PC-3 (cell line): ENCODE measurements at regions not wholly inside any gene's neighbourhood (a gene's known extent, or its start where the extent isn't known, plus 50 kb on each side); places are given as distances from the start of the nearest gene placed in this dataset.

ENCODE experiments used
- ATAC-seq: fragments of 200-7000 bp; cut with Tn5 transposase; 2 replicates; pipeline ENCODE4 v1.9.1; 2020; ENCODE audit warnings: mild to moderate bottlenecking, moderate library complexity
- BruUV-seq: library from RNA; stranded (reverse); fragments of 400-500 nt; replicated peaks from 2 replicates; lab custom pipeline; 2021; lab: Mats Ljungman, UMichigan
- CTCF ChIA-PET: fragments of 300-600 bp; sonication (Branson Sonifier 250); formaldehyde crosslinking; loops from one replicate; lab custom pipeline; 2022; ENCODE audit warnings: antibody characterized with exemption; lab: Charles Lee
- POLR2A ChIA-PET: fragments of 300-600 bp; sonication (Branson Sonifier 250); formaldehyde crosslinking; loops from one replicate; lab custom pipeline; 2022; ENCODE audit warnings: antibody characterized with exemption; ENCODE audit not compliant: unreplicated experiment; lab: Charles Lee
- DNase-seq: peaks from one replicate; pipeline ENCODE4 v3.0.0-alpha.2; 2015
- H2AFZ ChIP-seq: fragments of 300-600 bp; sonication (generic); 2 replicates; pipeline ENCODE4 v1.6.0; 2016; ENCODE audit warnings: antibody characterized with exemption, low read length
- H3F3A ChIP-seq: fragments of 300-600 bp; sonication (generic); one replicate; pipeline ENCODE4 v1.6.0; 2017; ENCODE audit warnings: antibody characterized with exemption, low read length, control low read depth, mild to moderate bottlenecking; ENCODE audit not compliant: unreplicated experiment
- H3K27ac ChIP-seq: fragments of 300-600 bp; sonication (generic); 2 replicates; pipeline ENCODE4 v1.5.1; 2016; ENCODE audit warnings: mild to moderate bottlenecking, low read length
- H3K27me3 ChIP-seq: fragments of 300-600 bp; sonication (generic); 2 replicates; pipeline ENCODE4 v1.6.1; 2016; ENCODE audit warnings: low read length, mixed read lengths
- H3K36me3 ChIP-seq: fragments of 300-600 bp; sonication (generic); 2 replicates; pipeline ENCODE4 v1.6.1; 2016; ENCODE audit warnings: low read depth, mixed run types, low read length, mixed read lengths
- H3K4me1 ChIP-seq: fragments of 300-600 bp; sonication (generic); 2 replicates; pipeline ENCODE4 v1.5.1; 2016; ENCODE audit warnings: low read length; ENCODE audit not compliant: insufficient read depth
- H3K4me2 ChIP-seq: fragments of 300-600 bp; sonication (generic); 2 replicates; pipeline ENCODE4 v1.6.0; 2016; ENCODE audit warnings: low read length
- H3K4me3 ChIP-seq: fragments of 300-600 bp; sonication (generic); 2 replicates; pipeline ENCODE4 v1.5.1; 2016; ENCODE audit warnings: mild to moderate bottlenecking, low read length, mixed read lengths
- H3K79me2 ChIP-seq: fragments of 300-600 bp; sonication (generic); 2 replicates; pipeline ENCODE4 v1.6.1; 2017; ENCODE audit warnings: low read length, mixed read lengths
- H3K9ac ChIP-seq: fragments of 300-600 bp; sonication (generic); 2 replicates; pipeline ENCODE4 v1.6.0; 2016; ENCODE audit warnings: mild to moderate bottlenecking, low read length
- H3K9me2 ChIP-seq: fragments of 300-600 bp; sonication (generic); replicated peaks from 2 replicates; pipeline ENCODE4 v1.6.1; 2016; ENCODE audit warnings: mixed run types, low read length, mixed read lengths
- H3K9me3 ChIP-seq: fragments of 300-600 bp; sonication (generic); 2 replicates; pipeline ENCODE4 v1.6.1; 2016; ENCODE audit warnings: low read length, mixed read lengths
- H4K20me1 ChIP-seq: fragments of 300-600 bp; sonication (generic); 2 replicates; pipeline ENCODE4 v1.6.1; 2016; ENCODE audit warnings: low read length, mixed read lengths
- EZH2 ChIP-seq: fragments of 300-600 bp; sonication (generic); IDR thresholded peaks from one replicate; pipeline ENCODE4 v1.6.1; 2017; ENCODE audit warnings: antibody characterized with exemption, mild to moderate bottlenecking, low read length; ENCODE audit not compliant: unreplicated experiment
- EZH2phosphoT487 ChIP-seq: fragments of 300-600 bp; sonication (generic); IDR thresholded peaks from 2 replicates; pipeline ENCODE4 v1.6.1; 2018; ENCODE audit warnings: mild to moderate bottlenecking, antibody characterized with exemption, low read length, borderline replicate concordance
- intact Hi-C: fragments of 100-400 bp; cut with micrococcal nuclease; formaldehyde crosslinking; loops from 2 replicates; pipeline ENCODE4 v1.9.0; 2023
- TF ChIP-seq, protein P1 (sequence below): fragments of 300-600 bp; sonication (generic); conservative IDR thresholded peaks from 2 replicates; pipeline ENCODE4 v1.5.1; 2017; ENCODE audit warnings: antibody characterized with exemption, low read depth, mild to moderate bottlenecking, low read length

DNA sequence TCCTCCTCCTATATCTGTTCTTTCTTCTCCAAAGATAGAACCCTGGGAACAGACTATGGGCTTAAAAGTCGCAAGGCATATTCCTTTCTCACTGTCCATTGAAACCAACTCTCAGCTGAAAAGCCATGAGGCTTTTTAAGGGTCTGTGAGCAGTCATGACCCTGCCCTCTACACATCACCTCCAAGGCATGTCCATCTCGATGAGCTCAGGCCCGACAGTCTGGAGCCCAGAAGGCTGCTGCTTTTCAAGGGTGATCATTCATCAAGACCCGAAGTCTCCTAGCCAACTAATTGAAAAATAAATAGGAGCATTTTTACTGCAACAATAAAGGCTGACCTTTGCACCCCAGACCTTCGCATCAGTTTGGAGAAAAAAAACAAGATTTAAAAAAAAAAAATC is 378.8 kb upstream of the NRSN1 start:
- Histone ChIP-seq H3K9me2 (no peaks in the 10 kb centered on the region), H3F3A (no peaks in the 10 kb centered on the region), H3K4me2 (no peak overlapping the region), H3K27ac (no peak overlapping the region), H3K27me3 (peaks cover 42% of the 10 kb centered on the region), H3K9ac (no peak overlapping the region), H3K36me3 (no peaks in the 10 kb centered on the region), H3K4me1 (no peaks in the 10 kb centered on the region), H2AFZ (no peak overlapping the region), H4K20me1 (no peaks in the 10 kb centered on the region), H3K79me2 (no peaks in the 10 kb centered on the region), H3K4me3 (no peak overlapping the region), H3K9me3 (no peaks in the 10 kb centered on the region)
- intact Hi-C loops, result no loop called here
- POLR2A ChIA-PET, result no interaction called here
- DNase-seq (no peak), ATAC-seq (no peak)
- no TSS peak for BruUV-seq
- TF ChIP-seq, protein P1, sequence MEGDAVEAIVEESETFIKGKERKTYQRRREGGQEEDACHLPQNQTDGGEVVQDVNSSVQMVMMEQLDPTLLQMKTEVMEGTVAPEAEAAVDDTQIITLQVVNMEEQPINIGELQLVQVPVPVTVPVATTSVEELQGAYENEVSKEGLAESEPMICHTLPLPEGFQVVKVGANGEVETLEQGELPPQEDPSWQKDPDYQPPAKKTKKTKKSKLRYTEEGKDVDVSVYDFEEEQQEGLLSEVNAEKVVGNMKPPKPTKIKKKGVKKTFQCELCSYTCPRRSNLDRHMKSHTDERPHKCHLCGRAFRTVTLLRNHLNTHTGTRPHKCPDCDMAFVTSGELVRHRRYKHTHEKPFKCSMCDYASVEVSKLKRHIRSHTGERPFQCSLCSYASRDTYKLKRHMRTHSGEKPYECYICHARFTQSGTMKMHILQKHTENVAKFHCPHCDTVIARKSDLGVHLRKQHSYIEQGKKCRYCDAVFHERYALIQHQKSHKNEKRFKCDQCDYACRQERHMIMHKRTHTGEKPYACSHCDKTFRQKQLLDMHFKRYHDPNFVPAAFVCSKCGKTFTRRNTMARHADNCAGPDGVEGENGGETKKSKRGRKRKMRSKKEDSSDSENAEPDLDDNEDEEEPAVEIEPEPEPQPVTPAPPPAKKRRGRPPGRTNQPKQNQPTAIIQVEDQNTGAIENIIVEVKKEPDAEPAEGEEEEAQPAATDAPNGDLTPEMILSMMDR, result no peak
- TF ChIP-seq EZH2phosphoT487 (no peak), EZH2 (no peak)
- CTCF ChIA-PET, result no interaction called here

DNA sequence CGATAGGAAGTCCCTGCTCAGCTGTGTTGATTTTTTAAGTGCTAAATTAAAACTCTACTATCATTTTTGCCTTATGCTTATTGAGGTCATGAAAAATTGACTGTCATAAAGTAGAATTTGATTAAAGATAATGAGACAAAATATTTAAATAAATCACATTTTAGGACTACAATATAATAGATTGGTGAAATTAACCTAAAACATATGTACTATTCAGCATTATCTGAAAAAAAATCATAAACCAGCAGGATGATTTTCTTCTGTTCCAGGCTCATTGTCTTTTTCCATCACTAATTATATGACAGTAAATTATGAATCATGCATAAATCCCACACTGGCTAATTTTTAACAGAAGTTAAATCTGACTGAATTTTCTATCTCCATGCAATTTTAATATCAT is 373.6 kb upstream of the NRSN1 start:
- H3F3A ChIP-seq, result no peaks in the 10 kb centered on the region
- no peak for TF ChIP-seq EZH2phosphoT487
- H3K36me3 ChIP-seq, result no peaks in the 10 kb centered on the region
- DNase-seq (no peak), ATAC-seq (no peak)
- no peaks in the 10 kb centered on the region for H4K20me1 ChIP-seq
- H3K9ac ChIP-seq, result no peak overlapping the region
- no peak overlapping the region for H3K27ac ChIP-seq
- ChIA-PET CTCF (no interaction called here), POLR2A (no interaction called here)
- H3K9me3 ChIP-seq, result no peaks in the 10 kb centered on the region
- H3K4me2 ChIP-seq, result no peak overlapping the region
- H2AFZ ChIP-seq, result no peak overlapping the region
- BruUV-seq, result no TSS peak
- intact Hi-C loops, result loop anchor here (5.0 to 10.0 kb wide), 2 partner anchors 90 to 298 kb away; no protein-coding TSS in a partner anchor
- no peaks in the 10 kb centered on the region for H3K79me2 ChIP-seq
- no peaks in the 10 kb centered on the region for H3K4me1 ChIP-seq
- no peaks in the 10 kb centered on the region for H3K9me2 ChIP-seq
- no peak overlapping the region for H3K4me3 ChIP-seq
- peaks cover 27% of the 10 kb centered on the region for H3K27me3 ChIP-seq

DNA sequence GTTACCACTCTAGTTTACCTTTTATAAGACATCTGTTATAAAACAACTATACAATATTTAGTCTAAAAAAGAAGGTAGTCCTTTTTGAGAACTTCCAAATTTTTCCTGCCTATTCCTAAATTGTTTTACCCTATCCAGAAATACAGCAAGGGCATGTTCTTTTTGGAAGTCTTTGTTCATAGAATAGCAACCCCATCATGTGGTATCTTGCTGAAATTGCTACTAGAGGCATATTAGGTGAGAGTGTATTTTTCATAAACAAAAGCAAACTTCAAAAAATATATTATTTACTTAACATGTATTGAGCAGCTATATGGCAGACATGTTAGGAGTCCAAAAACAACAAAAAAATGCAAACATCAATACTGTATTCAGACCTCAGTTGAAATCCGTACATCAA is 371.8 kb upstream of the NRSN1 start:
- TF ChIP-seq, protein P1, result peak; percentile 59
- TF ChIP-seq EZH2phosphoT487, result no peak
- Histone ChIP-seq H3K27me3 (peaks cover 10% of the 10 kb centered on the region), H3K4me1 (no peaks in the 10 kb centered on the region), H3K36me3 (no peaks in the 10 kb centered on the region), H3K4me2 (no peak overlapping the region), H3K9me2 (no peaks in the 10 kb centered on the region), H2AFZ (no peak overlapping the region), H3K9ac (no peak overlapping the region), H3K4me3 (no peak overlapping the region), H3K79me2 (no peaks in the 10 kb centered on the region), H3K27ac (no peak overlapping the region), H3K9me3 (no peaks in the 10 kb centered on the region), H4K20me1 (no peaks in the 10 kb centered on the region), H3F3A (no peaks in the 10 kb centered on the region)
- intact Hi-C loops, result loop anchor here (2.0 to 10.0 kb wide), 3 partner anchors 92 to 299 kb away; no protein-coding TSS in a partner anchor
- CTCF ChIA-PET, result no interaction called here
- DNase-seq (peak; percentile 19), ATAC-seq (no peak)
- POLR2A ChIA-PET, result no interaction called here
- BruUV-seq, result no TSS peak
